Neural progenitor cell (in vitro differentiated cells): ENCODE measurements at regions not wholly inside any gene's neighbourhood (a gene's known extent, or its start where the extent isn't known, plus 50 kb on each side); places are given as distances from the start of the nearest gene placed in this dataset.

Source experiments
- DNase-seq: peaks from one replicate; pipeline ENCODE4 v3.0.0-alpha.2; 2016; ENCODE audit warnings: low spot score
- H2AFZ ChIP-seq: fragments of 200-600 bp; sonication (generic); replicated peaks from 2 replicates; pipeline ENCODE4 v1.6.1; 2016; ENCODE audit warnings: antibody characterized with exemption
- H3F3A ChIP-seq: fragments of 200-600 bp; sonication (generic); 2 replicates; pipeline ENCODE4 v1.6.1; 2016; ENCODE audit warnings: antibody characterized with exemption, low read depth
- H3K27ac ChIP-seq: fragments of 200-600 bp; sonication (generic); 2 replicates; pipeline ENCODE4 v1.5.1; 2016; ENCODE audit warnings: mild to moderate bottlenecking
- H3K27me3 ChIP-seq: fragments of 200-600 bp; sonication (generic); 2 replicates; pipeline ENCODE4 v1.6.1; 2016; ENCODE audit warnings: mild to moderate bottlenecking, moderate library complexity
- H3K36me3 ChIP-seq: fragments of 200-600 bp; sonication (generic); 2 replicates; pipeline ENCODE4 v1.5.1; 2016
- H3K4me1 ChIP-seq: fragments of 200-600 bp; sonication (generic); 2 replicates; pipeline ENCODE4 v1.6.1; 2016; ENCODE audit warnings: mixed run types
- H3K4me2 ChIP-seq: fragments of 200-600 bp; sonication (generic); 2 replicates; pipeline ENCODE4 v1.6.1; 2016
- H3K4me3 ChIP-seq: fragments of 200-600 bp; sonication (generic); 2 replicates; pipeline ENCODE4 v1.5.1; 2016
- H3K79me2 ChIP-seq: fragments of 200-600 bp; sonication (generic); 2 replicates; pipeline ENCODE4 v1.6.1; 2016; ENCODE audit warnings: low read depth
- H3K9ac ChIP-seq: fragments of 200-600 bp; sonication (generic); 2 replicates; pipeline ENCODE4 v1.6.1; 2016
- H3K9me3 ChIP-seq: fragments of 200-600 bp; sonication (generic); 2 replicates; pipeline ENCODE4 v1.5.1; 2016; ENCODE audit warnings: low read depth
- H4K20me1 ChIP-seq: fragments of 200-600 bp; sonication (generic); 2 replicates; pipeline ENCODE4 v1.6.1; 2016; ENCODE audit warnings: low read depth
- H3K27ac Mint-ChIP-seq: 3 replicates; pipeline ENCODE4 v1.8.0; 2021; ENCODE audit warnings: mixed read lengths
- H3K27me3 Mint-ChIP-seq: 2 replicates; pipeline ENCODE4 v1.8.0; 2022; ENCODE audit warnings: low read depth, mild to moderate bottlenecking, inconsistent platforms, moderate library complexity, mixed read lengths; ENCODE audit not compliant: insufficient read depth
- H3K36me3 Mint-ChIP-seq: 3 replicates; pipeline ENCODE4 v1.8.0; 2021; ENCODE audit warnings: mixed read lengths
- H3K4me1 Mint-ChIP-seq: 3 replicates; pipeline ENCODE4 v1.8.0; 2021; ENCODE audit warnings: mixed read lengths
- H3K4me3 Mint-ChIP-seq: 3 replicates; pipeline ENCODE4 v1.8.0; 2021; ENCODE audit warnings: mild to moderate bottlenecking, moderate library complexity, mixed read lengths
- H3K9me3 Mint-ChIP-seq: 3 replicates; pipeline ENCODE4 v1.8.0; 2020; ENCODE audit warnings: mixed read lengths
- EZH2 ChIP-seq: fragments of 200-600 bp; sonication (generic); IDR thresholded peaks from 2 replicates; pipeline ENCODE4 v1.6.1; 2017; ENCODE audit warnings: antibody characterized with exemption, mild to moderate bottlenecking, moderate library complexity
- EZH2phosphoT487 ChIP-seq: fragments of 200-600 bp; sonication (generic); IDR thresholded peaks from 2 replicates; pipeline ENCODE4 v1.6.1; 2017; ENCODE audit warnings: antibody characterized with exemption
- TF ChIP-seq, protein P1 (sequence below): fragments of 200-600 bp; sonication (generic); IDR thresholded peaks from 2 replicates; pipeline ENCODE4 v1.5.1; 2017; ENCODE audit warnings: antibody characterized with exemption, mild to moderate bottlenecking

DNA sequence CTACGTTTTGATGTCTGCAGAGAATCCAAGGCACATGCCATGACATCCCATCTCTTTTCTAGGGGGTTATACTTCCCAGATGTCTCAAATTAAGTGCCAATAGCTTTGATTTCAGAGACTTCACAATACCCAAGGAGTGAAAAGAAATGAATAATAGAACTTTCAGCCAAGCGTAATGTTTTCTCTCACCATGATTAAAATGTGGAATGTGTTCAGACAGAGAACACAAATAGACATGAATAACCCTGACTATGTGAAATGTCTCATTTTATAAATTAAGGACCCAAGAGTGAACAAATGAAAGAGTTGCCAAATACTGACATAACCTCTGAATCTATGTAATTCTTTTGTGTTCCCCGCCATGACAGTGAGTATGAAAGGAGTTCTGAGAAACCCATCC, 123.6 kb upstream of the GAP43 start:
- Histone ChIP-seq H3F3A (no peaks in the 10 kb centered on the region), H3K79me2 (no peaks in the 10 kb centered on the region), H3K4me3 (no peak overlapping the region), H3K9ac (no peak overlapping the region), H4K20me1 (no peaks in the 10 kb centered on the region), H3K36me3 (no peaks in the 10 kb centered on the region), H3K4me1 (no peaks in the 10 kb centered on the region), H3K4me2 (no peak overlapping the region), H3K9me3 (no peaks in the 10 kb centered on the region), H2AFZ (no peak overlapping the region), H3K27me3 (no peaks in the 10 kb centered on the region), H3K27ac (no peak overlapping the region)
- Mint-ChIP-seq H3K27me3 (no peaks in the 10 kb centered on the region), H3K36me3 (peaks cover 1% of the 10 kb centered on the region), H3K27ac (no peak overlapping the region), H3K4me1 (peaks cover 12% of the 10 kb centered on the region), H3K4me3 (no peak overlapping the region), H3K9me3 (peaks cover 3% of the 10 kb centered on the region)
- DNase-seq: no peak
- TF ChIP-seq, protein P1, sequence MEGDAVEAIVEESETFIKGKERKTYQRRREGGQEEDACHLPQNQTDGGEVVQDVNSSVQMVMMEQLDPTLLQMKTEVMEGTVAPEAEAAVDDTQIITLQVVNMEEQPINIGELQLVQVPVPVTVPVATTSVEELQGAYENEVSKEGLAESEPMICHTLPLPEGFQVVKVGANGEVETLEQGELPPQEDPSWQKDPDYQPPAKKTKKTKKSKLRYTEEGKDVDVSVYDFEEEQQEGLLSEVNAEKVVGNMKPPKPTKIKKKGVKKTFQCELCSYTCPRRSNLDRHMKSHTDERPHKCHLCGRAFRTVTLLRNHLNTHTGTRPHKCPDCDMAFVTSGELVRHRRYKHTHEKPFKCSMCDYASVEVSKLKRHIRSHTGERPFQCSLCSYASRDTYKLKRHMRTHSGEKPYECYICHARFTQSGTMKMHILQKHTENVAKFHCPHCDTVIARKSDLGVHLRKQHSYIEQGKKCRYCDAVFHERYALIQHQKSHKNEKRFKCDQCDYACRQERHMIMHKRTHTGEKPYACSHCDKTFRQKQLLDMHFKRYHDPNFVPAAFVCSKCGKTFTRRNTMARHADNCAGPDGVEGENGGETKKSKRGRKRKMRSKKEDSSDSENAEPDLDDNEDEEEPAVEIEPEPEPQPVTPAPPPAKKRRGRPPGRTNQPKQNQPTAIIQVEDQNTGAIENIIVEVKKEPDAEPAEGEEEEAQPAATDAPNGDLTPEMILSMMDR: no peak
- TF ChIP-seq EZH2phosphoT487 (no peak), EZH2 (no peak)

DNA sequence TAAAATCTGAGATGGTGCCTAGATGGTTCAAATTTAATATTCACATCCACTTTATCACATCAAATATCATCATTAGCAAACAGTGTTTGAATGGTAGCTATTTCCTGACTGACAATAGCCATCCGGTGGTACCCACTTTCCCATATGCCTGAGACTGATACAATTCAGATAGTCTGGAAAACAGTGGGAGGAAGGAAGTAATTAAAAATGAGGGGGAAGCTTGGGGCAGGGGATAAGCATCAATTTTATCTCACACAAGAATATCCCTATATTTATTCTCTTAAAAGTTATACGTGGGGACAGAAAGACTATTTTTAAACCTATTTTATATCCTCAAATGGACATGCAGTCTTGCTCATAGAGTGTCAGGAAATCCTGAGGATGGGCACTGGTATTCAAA, 122.5 kb upstream of the GAP43 start:
- TF ChIP-seq EZH2: no peak
- TF ChIP-seq, protein P1: no peak
- no peak for TF ChIP-seq EZH2phosphoT487
- peaks cover 4% of the 10 kb centered on the region for H3K27me3 Mint-ChIP-seq

GRCh38 chr3:115502128-115502527, 121.2 kb upstream of the GAP43 start:
- no peaks in the 10 kb centered on the region for H3K27me3 ChIP-seq
- H3K4me3 ChIP-seq: no peak overlapping the region
- peaks cover 3% of the 10 kb centered on the region for H3K36me3 Mint-ChIP-seq
- H3K4me1 ChIP-seq: no peaks in the 10 kb centered on the region
- H3F3A ChIP-seq: no peaks in the 10 kb centered on the region
- H3K9me3 ChIP-seq: no peaks in the 10 kb centered on the region
- H3K27me3 Mint-ChIP-seq: peaks cover 8% of the 10 kb centered on the region
- H2AFZ ChIP-seq: no peak overlapping the region
- DNase-seq: no peak
- no peaks in the 10 kb centered on the region for H4K20me1 ChIP-seq
- peaks cover 12% of the 10 kb centered on the region for H3K4me1 Mint-ChIP-seq
- no peaks in the 10 kb centered on the region for H3K36me3 ChIP-seq
- no peak overlapping the region for H3K27ac Mint-ChIP-seq
- H3K9ac ChIP-seq: no peak overlapping the region
- H3K9me3 Mint-ChIP-seq: peaks cover 14% of the 10 kb centered on the region
- no peak overlapping the region for H3K4me2 ChIP-seq
- no peak overlapping the region for H3K27ac ChIP-seq
- no peak for TF ChIP-seq EZH2
- TF ChIP-seq, protein P1: no peak
- no peak for TF ChIP-seq EZH2phosphoT487
- no peaks in the 10 kb centered on the region for H3K79me2 ChIP-seq
- H3K4me3 Mint-ChIP-seq: no peak overlapping the region

More for the DNA sequence above, 122.5 kb upstream of the GAP43 start:
- H3K4me1 ChIP-seq: no peaks in the 10 kb centered on the region
- Mint-ChIP-seq H3K9me3 (peaks cover 6% of the 10 kb centered on the region), H3K27ac (no peak overlapping the region), H3K36me3 (peaks cover 1% of the 10 kb centered on the region), H3K4me1 (peaks cover 12% of the 10 kb centered on the region), H3K4me3 (no peak overlapping the region)
- no peak for DNase-seq
- H3K4me2 ChIP-seq: no peak overlapping the region
- no peaks in the 10 kb centered on the region for H3K36me3 ChIP-seq
- H3K9me3 ChIP-seq: no peaks in the 10 kb centered on the region
- H3K4me3 ChIP-seq: no peak overlapping the region
- no peak overlapping the region for H3K9ac ChIP-seq
- no peaks in the 10 kb centered on the region for H3F3A ChIP-seq
- H4K20me1 ChIP-seq: no peaks in the 10 kb centered on the region
- no peak overlapping the region for H3K27ac ChIP-seq
- no peaks in the 10 kb centered on the region for H3K27me3 ChIP-seq
- no peaks in the 10 kb centered on the region for H3K79me2 ChIP-seq
- no peak overlapping the region for H2AFZ ChIP-seq
